KBM-7 (cell line): ENCODE measurements at regions not wholly inside any gene's neighbourhood (a gene's known extent, or its start where the extent isn't known, plus 50 kb on each side); places are given as distances from the start of the nearest gene placed in this dataset.
"Not testable (repeated sequence)": the region's sequence is repeated elsewhere in the genome, so short reads cannot be mapped to it uniquely, and the experiment has no call there.

Experiments used
- DNase-seq: peaks from one replicate; pipeline ENCODE4 v3.0.0-alpha.2; 2015
- in situ Hi-C: fragments of 300-500 bp; cut with MboI; formaldehyde crosslinking; loops from 2 replicates; pipeline ENCODE4 v1.14.3; 2020; ENCODE audit warnings: low sequenced_read_pairs, low pct_unique_long_range_greater_than_20kb, mixed read lengths

- no peak for DNase-seq
- in situ Hi-C loops, result no loop called here
These were observed 590.9 kb upstream of the API5 start for GRCh38 chr11:42720716-42721563.

- in situ Hi-C loops, result no loop called here
These were observed 583.9 kb upstream of the API5 start for GRCh38 chr11:42727879-42728278.

GRCh38 chr11:42762348-42762747, 549.4 kb upstream of the API5 start:
- no peak for DNase-seq
- in situ Hi-C loops, result no loop called here

More at GRCh38 chr11:42727879-42728278, 583.9 kb upstream of the API5 start:
- no peak for DNase-seq

GRCh38 chr11:42764936-42765335, 546.9 kb upstream of the API5 start:
- DNase-seq, result no peak
- in situ Hi-C loops, result no loop called here

- in situ Hi-C loops, result no loop called here
- no peak for DNase-seq
These were observed 543.2 kb upstream of the API5 start for GRCh38 chr11:42768576-42768975.

- DNase-seq, result peak; percentile 45
- in situ Hi-C loops, result no loop called here
These were observed 541.2 kb upstream of the API5 start for GRCh38 chr11:42770444-42771065.

- in situ Hi-C loops, result no loop called here
- no peak for DNase-seq
These were observed 538.9 kb upstream of the API5 start for GRCh38 chr11:42772886-42773285.

GRCh38 chr11:42773729-42774128, 538.1 kb upstream of the API5 start:
- in situ Hi-C loops, result no loop called here
- DNase-seq, result no peak

GRCh38 chr11:42774567-42774966, 537.2 kb upstream of the API5 start:
- DNase-seq, result no peak
- in situ Hi-C loops, result no loop called here

- in situ Hi-C loops, result no loop called here
- DNase-seq, result no peak
These were observed 534.0 kb upstream of the API5 start for GRCh38 chr11:42777776-42778175.

GRCh38 chr11:42778193-42778592, 533.6 kb upstream of the API5 start:
- in situ Hi-C loops, result no loop called here
- no peak for DNase-seq

GRCh38 chr11:42779555-42779954, 532.2 kb upstream of the API5 start:
- in situ Hi-C loops, result no loop called here

GRCh38 chr11:42786981-42787380, 524.8 kb upstream of the API5 start:
- DNase-seq, result no peak
- in situ Hi-C loops, result no loop called here

More at GRCh38 chr11:42779555-42779954, 532.2 kb upstream of the API5 start:
- DNase-seq, result no peak

GRCh38 chr11:42795483-42795882, 516.3 kb upstream of the API5 start:
- DNase-seq, in situ Hi-C loops: not testable (repeated sequence)

- in situ Hi-C loops, result no loop called here
- DNase-seq, result no peak
These were observed 511.8 kb upstream of the API5 start for GRCh38 chr11:42800041-42800440.

- no peak for DNase-seq
- in situ Hi-C loops, result no loop called here
These were observed 509.4 kb upstream of the API5 start for GRCh38 chr11:42802201-42802899.

- DNase-seq, result no peak
- in situ Hi-C loops, result no loop called here
These were observed 505.6 kb upstream of the API5 start for GRCh38 chr11:42806191-42806590.

GRCh38 chr11:42812361-42812760, 499.4 kb upstream of the API5 start:
- in situ Hi-C loops, result no loop called here
- DNase-seq, result no peak

- in situ Hi-C loops, result no loop called here
- no peak for DNase-seq
These were observed 498.8 kb upstream of the API5 start for GRCh38 chr11:42812960-42813359.

GRCh38 chr11:42816471-42816870, 495.3 kb upstream of the API5 start:
- no peak for DNase-seq
- in situ Hi-C loops, result no loop called here
